ENCODE measurements at regions not wholly inside any gene's neighbourhood (a gene's known extent, or its start where the extent isn't known, plus 50 kb on each side); places are given as distances from the start of the nearest gene placed in this dataset.

- no peak for TF ChIP-seq BHLHE40 (IDR thresholded peaks at IDR 0.05; ENCODE audit: borderline replicate concordance)
- no peak for TF ChIP-seq SP1 (IDR thresholded peaks at IDR 0.05)
- TF ChIP-seq PKNOX1 (IDR thresholded peaks at IDR 0.05) = no peak
Observed at GRCh38 chr7:52095861-52096260, 779.3 kb upstream of the COBL start.

Measured in HEK293T (cell line).